ENCODE measurements at regions not wholly inside any gene's neighbourhood (a gene's known extent, or its start where the extent isn't known, plus 50 kb on each side); places are given as distances from the start of the nearest gene placed in this dataset.

DNA sequence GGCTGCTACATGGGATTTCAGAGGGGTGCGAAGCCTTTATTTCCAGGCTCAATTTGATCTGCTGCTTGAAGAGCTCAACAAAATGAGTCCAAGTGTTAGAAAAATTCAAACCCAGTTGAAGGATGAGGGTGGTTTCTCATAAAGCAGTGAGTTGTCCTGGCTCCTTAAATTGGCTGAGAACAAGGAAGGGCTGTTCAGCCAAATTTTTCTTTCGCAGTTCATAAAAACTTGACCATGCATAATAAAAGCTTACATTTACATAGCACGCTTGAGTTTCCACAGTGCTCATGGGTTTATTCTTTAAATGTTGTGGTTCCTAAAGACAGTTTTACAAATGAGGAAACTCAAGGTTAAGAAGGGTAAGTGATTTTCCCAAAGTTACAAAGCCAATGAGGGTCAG lies 174.4 kb upstream of the FOXA2 start:
- TF ChIP-seq, protein P1, sequence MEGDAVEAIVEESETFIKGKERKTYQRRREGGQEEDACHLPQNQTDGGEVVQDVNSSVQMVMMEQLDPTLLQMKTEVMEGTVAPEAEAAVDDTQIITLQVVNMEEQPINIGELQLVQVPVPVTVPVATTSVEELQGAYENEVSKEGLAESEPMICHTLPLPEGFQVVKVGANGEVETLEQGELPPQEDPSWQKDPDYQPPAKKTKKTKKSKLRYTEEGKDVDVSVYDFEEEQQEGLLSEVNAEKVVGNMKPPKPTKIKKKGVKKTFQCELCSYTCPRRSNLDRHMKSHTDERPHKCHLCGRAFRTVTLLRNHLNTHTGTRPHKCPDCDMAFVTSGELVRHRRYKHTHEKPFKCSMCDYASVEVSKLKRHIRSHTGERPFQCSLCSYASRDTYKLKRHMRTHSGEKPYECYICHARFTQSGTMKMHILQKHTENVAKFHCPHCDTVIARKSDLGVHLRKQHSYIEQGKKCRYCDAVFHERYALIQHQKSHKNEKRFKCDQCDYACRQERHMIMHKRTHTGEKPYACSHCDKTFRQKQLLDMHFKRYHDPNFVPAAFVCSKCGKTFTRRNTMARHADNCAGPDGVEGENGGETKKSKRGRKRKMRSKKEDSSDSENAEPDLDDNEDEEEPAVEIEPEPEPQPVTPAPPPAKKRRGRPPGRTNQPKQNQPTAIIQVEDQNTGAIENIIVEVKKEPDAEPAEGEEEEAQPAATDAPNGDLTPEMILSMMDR (IDR thresholded peaks at IDR 0.05): no peak
- no peak for TF ChIP-seq EZH2phosphoT487 (IDR thresholded peaks at IDR 0.05)
